GM18909 (cell line): ENCODE measurements at regions not wholly inside any gene's neighbourhood (a gene's known extent, or its start where the extent isn't known, plus 50 kb on each side); places are given as distances from the start of the nearest gene placed in this dataset.
"Not testable (repeated sequence)": the region's sequence is repeated elsewhere in the genome, so short reads cannot be mapped to it uniquely, and the experiment has no call there.

Source experiments
- ATAC-seq: cut with Tn5 transposase; IDR thresholded peaks from one replicate; pipeline ENCODE4 v1.9.1; 2021; ENCODE audit warnings: mild to moderate bottlenecking; ENCODE audit not compliant: unreplicated experiment, poor library complexity

DNA sequence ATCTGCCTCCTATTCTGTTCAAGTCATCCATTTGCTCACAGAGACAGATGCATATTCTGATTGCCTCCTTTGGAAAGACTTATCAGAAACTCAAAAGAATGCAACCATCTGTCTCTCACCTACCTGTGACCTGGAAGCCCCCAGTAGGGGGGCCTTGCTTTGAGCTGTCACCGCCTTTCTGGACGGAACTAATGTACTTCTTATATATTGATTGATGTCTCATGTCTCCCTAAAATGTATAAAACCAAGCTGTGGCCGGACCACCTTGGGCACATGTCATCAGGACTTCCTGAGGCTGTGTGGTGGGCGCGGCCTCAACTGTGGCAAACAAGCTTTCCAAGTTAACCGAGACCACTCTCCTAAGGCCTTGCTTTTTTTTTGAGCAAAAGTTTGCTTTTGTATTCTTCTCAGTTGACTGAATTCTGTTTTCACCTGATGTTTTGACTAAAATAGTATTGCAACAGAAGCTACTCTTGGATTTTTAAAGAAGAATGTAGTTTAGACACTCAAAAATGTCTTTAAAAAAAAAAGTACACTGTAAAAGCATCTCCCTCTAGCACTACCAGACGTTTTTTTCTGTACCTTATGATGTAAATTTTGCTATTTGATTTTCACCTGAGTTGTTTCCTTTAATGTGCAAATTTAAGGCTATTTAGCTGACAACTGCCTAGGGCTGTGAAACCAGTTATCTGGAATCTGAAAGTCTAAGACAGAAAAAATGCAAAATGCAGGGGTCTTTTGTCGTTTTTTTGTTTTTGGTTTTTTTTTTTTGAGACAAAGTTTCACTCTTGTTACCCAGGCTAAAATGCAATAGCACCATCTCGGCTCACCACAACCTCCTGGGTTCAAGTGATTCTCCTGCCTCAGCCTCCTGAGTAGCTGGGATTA, 298.8 kb upstream of the SGCG start:
- not testable (repeated sequence) for ATAC-seq

DNA sequence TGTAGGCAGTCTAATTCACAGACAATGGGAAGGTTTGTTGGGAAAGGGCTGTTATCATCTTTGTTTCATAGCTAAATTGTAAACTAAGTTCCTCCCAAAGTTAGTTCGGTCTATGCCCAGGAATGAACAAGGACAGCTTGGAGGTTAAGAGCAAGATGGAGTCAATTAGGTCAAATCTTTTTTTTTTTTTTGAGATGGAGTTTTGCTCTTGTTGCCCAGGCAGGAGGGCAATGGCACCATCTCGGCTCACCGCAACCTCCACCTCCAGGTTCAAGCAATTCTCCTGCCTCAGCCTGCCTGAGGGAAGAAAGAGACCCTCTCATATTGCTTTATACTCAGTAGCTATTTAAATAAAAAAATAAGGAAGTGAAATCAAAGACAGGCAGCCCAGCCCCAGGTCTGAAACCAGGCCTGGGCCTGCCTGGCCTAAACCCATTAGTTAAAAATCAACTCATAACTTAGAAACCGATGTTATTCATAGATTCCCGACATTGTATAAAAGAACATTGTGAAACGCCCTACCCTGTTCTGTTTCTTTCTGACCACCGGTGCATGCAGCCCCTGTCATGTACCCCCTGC, 297.4 kb upstream of the SGCG start:
- ATAC-seq: peak; percentile 55

- no peak for ATAC-seq
Measured at GRCh38 chr13:22883956-22884355, 296.8 kb upstream of the SGCG start.

DNA sequence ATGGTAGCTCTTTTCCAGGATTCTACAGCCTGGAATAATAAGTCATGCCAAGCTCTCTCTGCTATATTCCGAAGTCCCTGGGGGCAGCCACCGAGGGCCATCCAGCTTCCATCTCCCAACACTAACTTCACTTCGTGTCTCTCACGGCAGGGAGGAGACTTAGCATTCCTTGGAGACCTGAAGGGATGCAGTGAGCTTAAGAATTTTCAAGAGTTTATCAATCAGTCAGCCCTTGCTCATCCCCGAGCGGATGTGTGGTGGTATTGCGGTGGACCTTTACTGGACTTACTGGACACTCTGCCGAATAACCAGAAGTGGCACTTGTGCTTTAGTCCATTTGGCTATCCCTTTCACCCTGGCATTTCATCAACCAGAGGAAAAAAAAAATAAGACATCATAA, 294.7 kb upstream of the SGCG start:
- not testable (repeated sequence) for ATAC-seq

GRCh38 chr13:22889376-22889775, 291.4 kb upstream of the SGCG start:
- not testable (repeated sequence) for ATAC-seq

- no peak for ATAC-seq
Measured at GRCh38 chr13:22893204-22893603, 287.6 kb upstream of the SGCG start.

DNA sequence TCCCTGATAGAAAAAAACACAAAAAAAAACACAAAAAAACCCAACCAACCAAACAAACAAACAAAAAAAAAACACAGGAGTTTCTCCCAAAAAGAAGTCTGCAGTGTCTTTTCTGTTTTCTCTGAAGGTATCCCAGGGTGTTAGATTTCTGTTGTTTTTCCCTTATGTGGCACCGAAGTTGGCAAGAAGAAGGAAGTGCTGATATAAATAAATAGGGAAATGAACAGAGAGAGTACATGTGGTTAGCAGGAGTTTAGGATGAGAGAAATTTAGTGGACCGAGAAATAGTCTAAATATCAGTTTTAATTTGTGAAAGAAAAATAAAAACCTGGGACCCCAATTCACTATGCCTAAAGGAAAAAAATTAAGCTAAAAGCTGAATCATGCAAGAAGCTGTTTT, 287.0 kb upstream of the SGCG start:
- no peak for ATAC-seq

DNA sequence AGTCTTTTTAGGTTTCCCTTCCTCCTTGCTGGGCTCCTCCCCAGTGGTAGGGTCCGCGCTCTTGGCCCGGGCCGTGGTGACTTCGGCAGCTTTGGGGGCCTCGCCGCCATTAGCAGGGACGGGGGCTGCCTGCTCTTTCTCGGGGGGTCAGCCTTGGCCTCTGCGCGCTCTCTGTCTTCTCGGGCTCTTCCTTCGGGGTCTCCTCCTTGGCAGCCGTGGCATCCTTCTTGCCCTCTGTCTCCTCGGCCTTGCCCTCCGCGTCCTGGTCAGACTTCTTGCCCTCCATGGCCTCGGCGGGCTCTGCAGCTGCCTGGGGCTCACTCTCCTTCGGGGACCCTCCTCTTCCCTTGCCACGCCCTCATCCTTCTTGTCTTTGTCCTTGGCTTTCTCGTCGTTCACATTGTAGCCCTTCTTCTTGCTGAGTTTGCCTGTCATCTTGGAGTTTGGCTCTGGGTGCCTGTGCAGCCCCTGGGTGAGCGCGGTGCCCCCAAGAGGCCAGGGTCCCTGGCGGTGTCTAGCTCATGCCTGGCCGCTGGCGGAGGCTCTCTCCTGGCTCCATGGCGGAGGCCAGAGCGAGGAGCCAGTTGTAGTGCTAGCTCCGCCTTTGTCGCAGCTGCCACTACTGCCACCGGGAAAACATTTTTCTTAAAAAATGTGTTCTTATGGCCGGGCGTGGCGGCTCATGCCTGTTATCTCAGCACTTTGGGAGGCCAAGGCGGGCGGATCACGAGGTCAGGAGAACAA, 283.0 kb upstream of the SGCG start:
- no peak for ATAC-seq

DNA sequence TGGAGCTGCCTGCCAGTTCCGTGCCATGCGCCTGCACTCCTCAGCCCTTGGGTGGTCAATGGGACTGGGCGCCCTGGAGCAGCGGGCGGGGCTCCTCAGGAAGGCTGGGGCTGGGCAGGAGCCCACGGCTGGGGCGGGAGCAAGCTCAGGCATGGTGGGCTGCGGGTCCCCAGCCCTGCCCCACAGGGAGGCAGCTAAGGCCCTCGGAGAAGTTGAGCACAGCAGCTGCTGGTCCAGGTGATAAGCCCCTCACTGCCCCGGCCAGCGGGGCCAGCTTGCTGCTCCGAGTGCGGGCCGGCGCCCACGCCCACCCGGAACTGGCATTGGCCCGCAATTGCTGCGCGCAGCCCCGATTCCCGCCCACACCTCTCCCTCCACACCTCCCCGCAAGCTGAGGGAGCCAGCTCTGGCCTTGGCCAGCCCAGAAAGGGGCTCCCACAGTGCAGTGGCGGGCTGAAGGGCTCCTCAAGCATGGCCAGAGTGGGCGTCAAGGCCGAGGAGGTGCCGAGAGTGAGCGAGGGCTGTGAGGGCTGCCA, 280.3 kb upstream of the SGCG start:
- ATAC-seq: not testable (repeated sequence)

DNA sequence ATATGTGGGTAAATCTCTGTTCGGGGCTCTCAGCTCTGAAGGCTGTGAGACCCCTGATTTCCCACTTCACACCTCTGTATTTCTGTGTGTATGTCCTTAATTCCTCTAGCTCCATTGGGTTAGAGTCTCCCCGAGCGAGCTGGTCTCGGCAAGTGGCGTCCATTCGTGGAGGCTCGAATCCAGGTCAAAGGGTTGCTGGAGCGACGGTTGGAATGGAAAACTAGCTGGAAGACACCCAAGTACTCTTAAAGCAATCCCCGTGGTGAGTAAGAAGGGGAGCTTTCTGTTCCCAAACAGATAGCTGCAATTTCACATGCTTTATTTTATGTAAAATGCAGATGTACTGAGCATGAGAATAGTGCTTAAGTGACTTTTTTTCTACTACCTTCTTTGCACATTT, 277.5 kb upstream of the SGCG start:
- ATAC-seq: no peak

- ATAC-seq: no peak
Measured at GRCh38 chr13:22903925-22904324, 276.9 kb upstream of the SGCG start.

DNA sequence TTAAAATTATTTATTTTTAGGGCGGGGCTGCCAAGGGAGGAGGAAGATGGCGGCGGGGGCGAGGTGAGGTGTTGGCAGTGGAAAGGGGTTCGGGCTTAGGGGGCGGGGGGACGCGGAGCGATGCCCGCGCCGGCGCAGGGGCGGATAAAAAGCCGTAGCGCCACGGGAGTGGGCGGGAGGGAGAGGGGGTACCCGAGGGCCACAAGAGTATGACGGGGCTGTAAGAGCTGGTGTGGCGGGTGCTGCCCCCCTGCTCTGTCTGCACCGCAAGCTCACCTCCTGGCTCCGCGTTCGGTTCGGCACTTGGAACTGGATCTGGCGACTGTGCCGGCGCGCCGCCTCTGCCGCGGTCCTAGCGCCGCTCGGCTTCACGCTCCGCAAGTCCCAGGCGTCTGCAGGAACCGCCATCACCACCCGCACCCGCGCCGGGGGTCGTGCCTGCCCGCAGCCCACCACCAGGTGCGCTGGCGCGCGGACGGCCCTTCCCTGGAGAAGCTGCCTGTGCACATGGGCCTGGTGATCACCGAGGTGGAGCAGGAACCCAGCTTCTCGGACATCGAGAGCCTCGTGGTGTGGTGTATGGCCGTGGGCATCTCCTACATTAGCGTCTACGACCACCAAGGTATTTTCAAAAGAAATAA, 265.2 kb upstream of the SGCG start:
- peak; percentile 69 for ATAC-seq

GRCh38 chr13:22916276-22916675, 264.5 kb upstream of the SGCG start:
- ATAC-seq: not testable (repeated sequence)

DNA sequence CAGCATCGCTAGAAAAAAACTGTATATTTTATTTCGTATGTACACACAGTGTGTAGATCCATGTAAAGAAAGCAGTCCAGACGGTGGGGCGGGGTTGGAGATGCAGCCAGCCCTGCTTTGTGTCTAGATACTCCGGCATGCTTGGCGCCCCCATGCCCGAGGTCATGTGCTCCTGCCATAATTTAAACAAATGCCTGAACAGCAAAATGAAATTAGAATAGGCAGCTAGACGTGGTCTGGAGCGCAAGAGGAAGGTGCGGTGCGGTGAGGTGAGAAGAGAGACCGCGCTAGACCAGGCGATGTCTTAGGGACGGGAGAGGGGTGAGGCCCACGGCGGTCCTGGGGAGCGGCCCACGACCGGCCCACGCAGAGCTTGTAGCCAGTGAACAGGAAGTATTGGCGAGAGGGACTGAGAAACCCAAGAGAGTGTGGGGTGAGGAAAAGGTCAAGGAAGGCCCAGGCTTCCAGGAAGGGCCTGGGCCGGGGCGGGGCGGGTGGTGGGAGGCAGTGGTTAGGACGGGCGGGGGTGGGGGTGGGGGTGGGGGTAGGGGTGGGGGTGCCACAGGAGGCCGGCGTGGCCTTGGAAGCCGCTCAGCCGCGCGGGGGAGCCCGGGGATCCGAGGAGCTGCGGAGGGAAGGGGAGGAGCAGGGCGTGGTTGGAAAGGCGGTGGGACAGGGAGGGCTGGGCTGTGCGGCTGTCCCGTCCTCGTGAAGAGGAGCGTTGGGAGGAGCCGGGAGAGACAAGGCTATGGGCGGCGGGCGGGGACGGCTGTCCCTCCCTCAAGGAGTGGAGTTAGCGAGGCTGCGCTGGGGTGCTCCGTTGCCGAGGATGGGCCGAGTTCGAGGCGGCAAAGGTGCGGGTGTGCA, 254.7 kb upstream of the SGCG start:
- no peak for ATAC-seq

- no peak for ATAC-seq
Measured at GRCh38 chr13:22926748-22927400, 253.9 kb upstream of the SGCG start.

- ATAC-seq: not testable (repeated sequence)
Measured at GRCh38 chr13:22927845-22928244, 252.9 kb upstream of the SGCG start.

DNA sequence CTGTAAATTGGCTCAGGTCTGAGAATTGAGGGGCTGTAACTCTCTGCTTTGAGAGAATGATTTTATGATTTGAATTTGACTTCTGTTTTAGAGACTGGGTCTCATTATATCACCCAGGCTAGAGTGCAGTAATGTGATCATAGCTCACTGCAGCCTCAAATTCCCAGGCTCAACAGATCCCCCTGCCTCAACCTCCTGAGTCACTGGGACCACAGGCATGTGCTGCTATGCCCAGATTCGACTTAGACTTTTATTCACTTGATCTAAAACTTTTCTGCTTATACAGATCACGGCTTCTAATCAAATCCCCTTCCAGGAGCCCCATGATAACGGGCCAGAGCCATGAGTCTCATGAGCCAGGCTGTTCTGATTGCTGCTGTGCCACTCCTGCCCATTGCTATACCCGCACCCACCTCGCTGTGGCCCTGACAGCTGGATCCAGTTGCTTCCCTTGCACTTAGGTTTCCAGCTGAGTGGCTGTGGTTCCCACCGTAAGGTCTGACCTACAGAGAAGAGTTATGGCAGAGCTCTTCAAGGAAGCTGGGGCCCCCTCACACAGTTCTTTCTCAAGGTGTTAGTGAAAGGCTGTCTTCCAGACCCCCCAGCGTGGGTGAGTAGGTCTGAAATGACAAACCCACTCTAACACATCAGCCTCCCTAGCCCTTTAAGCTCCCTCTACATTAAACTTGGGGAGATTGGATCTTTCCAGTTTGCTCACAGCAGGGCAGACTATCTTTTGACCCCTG, 251.2 kb upstream of the SGCG start:
- ATAC-seq: no peak

- no peak for ATAC-seq
Measured at GRCh38 chr13:22931576-22931975, 249.2 kb upstream of the SGCG start.
